ENCODE measurements at regions not wholly inside any gene's neighbourhood (a gene's known extent, or its start where the extent isn't known, plus 50 kb on each side); places are given as distances from the start of the nearest gene placed in this dataset.
"Not testable (repeated sequence)": the region's sequence is repeated elsewhere in the genome, so short reads cannot be mapped to it uniquely, and the experiment has no call there.

GRCh38 chr2:111570300-111571114 lies 313.5 kb downstream of the ANAPC1 start:
- not testable (repeated sequence) for DNase-seq (ENCODE audit: low read depth in 2 of 2)

- not testable (repeated sequence) for DNase-seq (ENCODE audit: low read depth in 2 of 2)
Measured at GRCh38 chr2:111574803-111575202, 309.2 kb downstream of the ANAPC1 start.

GRCh38 chr2:111577154-111577885 lies 306.7 kb downstream of the ANAPC1 start:
- DNase-seq (ENCODE audit: low read depth in 2 of 2), result not testable (repeated sequence)

DNA sequence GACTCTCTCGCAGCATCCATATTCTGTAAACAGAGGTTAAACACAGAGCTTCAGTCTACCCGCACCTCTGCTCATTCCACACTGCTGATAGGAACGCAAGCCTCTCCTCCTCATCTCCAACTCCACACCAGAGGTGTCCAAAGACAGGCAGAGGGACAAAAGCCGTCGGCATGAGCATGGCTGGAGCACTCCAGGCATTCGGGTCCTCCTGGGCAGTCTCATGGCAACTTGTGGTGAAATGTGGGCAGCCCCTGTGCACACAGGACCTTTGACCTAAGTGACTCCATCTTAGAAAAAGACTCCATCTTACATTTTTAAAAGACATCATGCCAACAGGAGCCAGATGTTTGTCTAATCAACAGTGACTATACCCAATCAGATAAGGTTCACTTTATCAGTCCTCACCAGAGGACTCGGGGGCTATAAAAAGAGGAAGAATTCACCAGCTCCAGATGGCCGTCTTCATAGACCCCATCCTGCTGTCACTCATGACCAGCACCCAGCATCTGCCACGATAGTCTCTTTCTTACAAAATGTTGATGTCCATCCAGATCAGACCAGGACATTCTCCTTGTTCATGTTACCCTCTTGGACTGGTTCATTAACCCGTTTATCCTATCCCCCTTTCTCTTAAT lies 304.4 kb downstream of the ANAPC1 start:
- DNase-seq (ENCODE audit: low read depth in 2 of 2), result not testable (repeated sequence)

DNA sequence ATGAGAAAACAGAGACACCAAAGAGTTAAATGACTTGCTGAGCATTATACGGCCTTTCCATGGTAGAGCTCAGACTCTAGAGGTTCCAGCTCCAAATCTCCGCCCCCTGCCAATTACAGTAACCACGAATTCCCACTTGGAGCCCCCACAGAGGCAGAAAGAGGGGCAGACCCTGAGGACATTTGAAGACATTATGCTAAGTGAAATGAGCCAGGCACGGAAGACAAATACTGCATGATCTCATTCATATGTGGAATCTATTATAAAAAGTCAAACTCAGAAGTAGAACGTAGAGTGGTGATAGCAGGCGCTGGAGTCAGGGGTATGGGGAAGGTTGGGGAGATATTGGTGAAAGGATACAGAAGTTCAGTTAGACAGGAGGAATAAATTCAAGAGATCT lies 303.4 kb downstream of the ANAPC1 start:
- not testable (repeated sequence) for DNase-seq (ENCODE audit: low read depth in 2 of 2)

DNA sequence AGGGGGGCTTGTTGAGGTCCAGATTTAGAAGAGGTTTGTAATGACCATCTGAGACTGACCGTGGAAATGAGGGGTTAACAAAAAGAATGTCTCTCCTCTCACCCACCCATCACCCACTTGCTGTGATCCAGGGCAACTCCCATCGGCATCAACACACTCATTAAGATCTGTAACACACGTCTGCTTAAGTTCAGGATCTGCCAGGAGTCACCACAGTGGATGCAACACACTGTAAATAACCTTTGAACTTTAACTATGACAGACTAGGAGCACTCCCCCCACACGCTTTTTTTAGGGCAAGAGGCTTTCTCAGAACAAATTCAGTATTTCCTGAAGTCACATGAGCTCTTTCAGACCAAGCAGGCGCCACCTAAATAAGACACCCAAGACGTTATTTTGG lies 301.9 kb downstream of the ANAPC1 start:
- not testable (repeated sequence) for DNase-seq (ENCODE audit: low read depth in 2 of 2)

GRCh38 chr2:111583480-111583879 lies 300.5 kb downstream of the ANAPC1 start:
- DNase-seq (ENCODE audit: low read depth in 2 of 2), result not testable (repeated sequence)

DNA sequence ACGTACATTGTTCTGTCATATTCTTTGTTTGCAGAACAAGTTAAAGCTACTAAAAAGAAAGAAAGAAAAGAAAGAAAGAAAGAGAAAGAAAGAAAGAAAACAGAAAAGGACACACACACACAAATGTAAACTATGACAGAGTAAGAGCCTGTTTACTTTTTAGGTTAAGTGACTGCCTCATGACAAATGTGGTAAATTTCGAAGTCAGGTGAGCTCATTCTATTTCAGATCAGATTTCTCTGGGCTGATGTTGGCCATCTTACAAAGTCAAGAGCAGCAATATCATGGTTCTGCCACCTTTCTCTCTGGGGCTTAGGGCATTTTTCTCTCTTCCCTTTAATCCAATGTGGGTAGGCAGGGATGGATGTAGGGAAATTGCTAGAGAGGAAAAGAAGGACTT lies 299.5 kb downstream of the ANAPC1 start:
- not testable (repeated sequence) for DNase-seq (ENCODE audit: low read depth in 2 of 2)

DNA sequence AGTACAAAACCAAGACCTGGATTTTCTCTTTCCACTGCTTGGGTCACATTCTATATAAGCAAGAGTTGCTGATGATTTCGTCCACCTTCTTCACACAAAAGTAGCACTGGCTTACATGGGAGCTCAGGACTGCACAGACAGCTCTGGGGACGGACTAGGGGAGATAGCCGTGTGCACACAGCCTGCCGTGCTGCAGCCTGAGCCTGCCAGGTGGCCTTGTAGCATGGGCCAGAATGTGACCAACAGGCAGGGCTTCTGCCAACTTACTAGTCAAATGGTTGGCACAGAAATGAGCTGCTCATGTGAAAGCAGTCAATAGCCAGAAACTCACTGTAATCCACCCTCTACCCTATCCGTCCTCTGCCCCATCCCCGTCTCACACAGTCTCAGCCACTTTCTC lies 299.0 kb downstream of the ANAPC1 start:
- DNase-seq (ENCODE audit: low read depth in 2 of 2), result not testable (repeated sequence)

- DNase-seq (ENCODE audit: low read depth in 2 of 2), result not testable (repeated sequence)
Measured at GRCh38 chr2:111586014-111586413, 298.0 kb downstream of the ANAPC1 start.

DNA sequence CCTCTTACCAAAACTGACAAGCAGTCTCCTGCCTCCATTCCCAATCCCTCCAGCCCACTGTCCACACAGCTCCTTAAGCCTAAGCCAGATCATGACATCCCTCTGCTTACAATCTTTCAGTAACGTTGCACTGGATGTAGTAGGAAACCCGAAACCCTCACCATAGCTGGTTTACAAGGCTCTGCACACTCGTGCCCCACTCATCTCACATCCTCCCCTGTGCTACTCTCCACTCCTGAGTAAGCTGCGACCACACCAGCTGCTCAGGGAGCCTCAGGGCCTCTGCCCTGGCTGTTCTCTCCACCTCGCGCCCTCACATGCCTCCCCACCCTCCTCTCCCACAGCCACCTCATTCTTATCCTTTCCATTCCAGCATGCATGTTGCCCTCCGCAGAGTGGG lies 288.9 kb downstream of the ANAPC1 start:
- DNase-seq (ENCODE audit: low read depth in 2 of 2), result not testable (repeated sequence)

DNA sequence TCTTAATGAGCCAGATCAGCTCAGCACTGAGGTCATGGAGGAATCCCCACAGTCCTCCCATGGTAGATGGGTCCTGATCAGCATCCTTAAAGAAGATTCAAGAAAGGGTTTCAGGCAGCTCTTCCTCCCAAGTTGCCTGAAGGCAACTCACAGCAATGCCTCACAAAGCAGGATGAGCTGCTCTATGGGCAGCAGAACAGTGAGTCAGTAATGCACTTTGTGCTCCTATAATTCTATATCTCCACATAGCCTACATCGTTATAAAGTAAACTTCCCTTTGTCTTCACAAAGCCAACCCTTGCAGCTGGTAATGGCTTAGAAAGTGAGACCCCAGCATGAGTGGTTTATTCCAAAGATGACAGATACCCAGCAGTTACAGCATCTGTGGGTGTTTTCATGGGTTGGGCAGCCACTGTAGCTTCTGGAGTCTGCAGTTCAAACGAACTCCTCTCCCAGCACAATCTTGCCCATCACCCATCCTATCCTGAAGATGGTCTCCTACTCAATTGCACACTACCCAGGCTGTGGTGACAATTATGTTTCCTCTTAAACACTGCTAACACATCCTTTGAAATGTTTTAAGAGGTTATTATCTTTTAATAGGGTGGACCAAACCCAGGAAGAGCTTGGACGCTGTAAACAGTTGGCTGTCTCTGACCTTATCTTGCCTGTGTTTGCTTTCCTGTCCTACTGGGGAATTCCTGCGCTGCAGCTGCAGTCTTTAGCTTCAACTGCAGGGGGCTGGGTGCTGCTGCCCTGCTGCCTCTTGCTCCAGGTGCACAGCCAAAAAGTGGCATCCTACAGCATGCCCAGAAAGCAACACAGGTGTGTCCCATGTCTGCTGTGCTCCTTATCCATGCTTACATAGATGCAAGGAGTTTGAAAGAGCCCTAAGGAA lies 286.9 kb downstream of the ANAPC1 start:
- not testable (repeated sequence) for DNase-seq (ENCODE audit: low read depth in 2 of 2)

DNA sequence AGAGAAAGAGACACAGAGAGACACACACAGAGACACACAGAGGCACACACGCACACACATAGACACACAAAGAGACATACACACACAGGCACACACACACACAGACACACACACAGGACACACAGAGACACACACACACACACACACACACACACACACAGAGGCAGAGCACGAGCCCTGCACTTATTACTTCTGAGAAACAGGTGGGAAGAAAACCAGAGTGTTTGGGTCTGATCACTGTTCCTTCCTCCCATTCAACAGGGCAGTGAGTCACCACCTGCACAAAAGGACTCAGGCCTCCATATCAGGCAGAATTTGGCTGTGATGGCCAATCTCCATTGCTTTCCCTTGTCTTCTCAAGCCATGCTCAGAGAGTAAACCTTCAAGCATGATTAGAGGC lies 285.0 kb downstream of the ANAPC1 start:
- DNase-seq (ENCODE audit: low read depth in 2 of 2), result not testable (repeated sequence)

DNA sequence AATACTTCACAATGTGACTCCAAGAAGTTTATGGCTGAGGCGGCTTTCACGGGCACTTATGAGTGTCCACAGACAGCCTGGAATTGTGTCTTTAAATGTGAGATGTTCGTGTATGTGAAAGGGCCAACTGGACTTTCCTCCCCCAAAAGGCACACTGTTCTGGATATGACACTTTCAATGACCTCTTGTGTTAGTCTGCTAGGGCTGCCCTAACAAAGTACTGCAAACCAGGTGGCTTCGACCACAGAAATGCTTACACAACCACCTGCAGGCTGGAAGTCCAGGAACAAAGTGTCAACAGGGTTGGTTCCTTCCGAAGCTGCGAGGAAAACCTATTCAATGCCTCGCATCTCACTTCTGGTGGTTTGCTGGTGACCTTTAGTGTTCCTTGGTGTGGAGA lies 281.7 kb downstream of the ANAPC1 start:
- not testable (repeated sequence) for DNase-seq (ENCODE audit: low read depth in 2 of 2)

DNA sequence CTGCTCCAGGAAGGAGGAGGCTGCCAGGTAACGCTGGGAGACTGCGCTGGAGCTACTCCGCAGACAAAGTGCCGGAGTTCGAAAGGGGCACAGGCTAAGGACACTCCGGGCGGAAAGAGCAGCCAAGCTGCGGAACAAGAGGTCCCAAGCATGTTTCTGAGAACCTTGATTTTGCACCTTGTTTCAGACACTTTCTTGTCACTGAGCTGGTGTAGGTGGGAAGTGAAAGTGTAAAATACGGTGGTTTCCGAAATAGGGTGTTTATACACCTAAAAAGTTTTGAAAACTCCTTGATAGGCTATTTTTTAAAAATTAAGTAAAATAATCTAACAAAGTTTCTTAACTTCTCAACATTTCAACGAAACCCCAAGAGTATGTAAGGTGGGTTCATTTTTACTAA lies 278.2 kb downstream of the ANAPC1 start:
- DNase-seq (ENCODE audit: low read depth in 2 of 2), result not testable (repeated sequence)

GRCh38 chr2:111606632-111607031 lies 277.4 kb downstream of the ANAPC1 start:
- not testable (repeated sequence) for DNase-seq (ENCODE audit: low read depth in 2 of 2)

GRCh38 chr2:111609146-111609844 lies 274.7 kb downstream of the ANAPC1 start:
- not testable (repeated sequence) for DNase-seq (ENCODE audit: low read depth in 2 of 2)

GRCh38 chr2:111610035-111610434 lies 274.0 kb downstream of the ANAPC1 start:
- not testable (repeated sequence) for DNase-seq (ENCODE audit: low read depth in 2 of 2)

DNA sequence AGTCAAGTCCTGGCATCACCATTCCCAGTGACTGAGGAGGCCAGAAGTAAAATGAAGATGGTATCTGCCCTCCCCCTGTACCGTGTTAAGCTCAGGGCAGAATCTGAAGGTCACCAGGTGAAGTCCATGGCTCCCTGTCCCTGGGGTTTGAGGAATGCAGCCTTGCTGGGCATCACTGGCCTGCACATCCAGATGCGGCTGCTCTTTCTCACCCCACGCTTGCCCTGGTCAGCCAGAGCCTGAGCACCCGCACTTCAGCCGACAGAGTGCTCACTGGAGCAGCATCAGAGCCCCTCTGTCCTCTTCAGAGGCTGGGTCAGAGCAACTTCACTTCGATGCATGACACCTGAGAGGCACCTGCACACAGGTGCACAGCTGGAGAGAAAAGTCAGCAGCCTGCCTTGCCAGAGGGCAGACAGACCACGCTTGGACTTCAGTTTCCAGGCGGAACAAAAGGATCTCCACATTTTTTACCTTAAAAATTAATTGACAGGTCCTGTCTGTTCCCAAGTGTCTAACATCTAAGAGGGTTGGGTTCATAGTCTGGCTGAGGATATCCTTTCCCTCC lies 267.3 kb downstream of the ANAPC1 start:
- no peak for DNase-seq (ENCODE audit: low read depth in 2 of 2)
